ENCODE measurements at regions not wholly inside any gene's neighbourhood (a gene's known extent, or its start where the extent isn't known, plus 50 kb on each side); places are given as distances from the start of the nearest gene placed in this dataset.
"Not testable (repeated sequence)": the region's sequence is repeated elsewhere in the genome, so short reads cannot be mapped to it uniquely, and the experiment has no call there.

DNA sequence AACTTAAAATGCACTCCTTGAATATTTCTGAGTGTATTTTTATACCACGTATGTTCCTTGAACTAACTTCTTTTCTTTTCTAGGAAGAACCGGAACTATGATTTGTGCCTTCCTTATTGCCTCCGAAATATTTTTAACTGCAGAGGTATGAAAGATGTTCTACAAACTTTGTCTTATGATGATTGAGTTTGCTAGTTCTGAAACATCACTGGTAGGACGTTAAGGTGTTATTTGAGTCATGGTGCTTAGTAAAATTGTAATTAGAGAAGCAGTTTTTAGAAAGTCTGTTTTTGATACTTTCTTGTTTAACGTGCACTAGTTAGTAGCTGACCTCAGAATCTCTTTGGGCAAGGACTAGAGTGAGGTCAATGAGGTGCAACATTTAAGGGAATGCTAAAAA lies 69.0 kb upstream of the PARP4 start:
- TF ChIP-seq, protein P1, sequence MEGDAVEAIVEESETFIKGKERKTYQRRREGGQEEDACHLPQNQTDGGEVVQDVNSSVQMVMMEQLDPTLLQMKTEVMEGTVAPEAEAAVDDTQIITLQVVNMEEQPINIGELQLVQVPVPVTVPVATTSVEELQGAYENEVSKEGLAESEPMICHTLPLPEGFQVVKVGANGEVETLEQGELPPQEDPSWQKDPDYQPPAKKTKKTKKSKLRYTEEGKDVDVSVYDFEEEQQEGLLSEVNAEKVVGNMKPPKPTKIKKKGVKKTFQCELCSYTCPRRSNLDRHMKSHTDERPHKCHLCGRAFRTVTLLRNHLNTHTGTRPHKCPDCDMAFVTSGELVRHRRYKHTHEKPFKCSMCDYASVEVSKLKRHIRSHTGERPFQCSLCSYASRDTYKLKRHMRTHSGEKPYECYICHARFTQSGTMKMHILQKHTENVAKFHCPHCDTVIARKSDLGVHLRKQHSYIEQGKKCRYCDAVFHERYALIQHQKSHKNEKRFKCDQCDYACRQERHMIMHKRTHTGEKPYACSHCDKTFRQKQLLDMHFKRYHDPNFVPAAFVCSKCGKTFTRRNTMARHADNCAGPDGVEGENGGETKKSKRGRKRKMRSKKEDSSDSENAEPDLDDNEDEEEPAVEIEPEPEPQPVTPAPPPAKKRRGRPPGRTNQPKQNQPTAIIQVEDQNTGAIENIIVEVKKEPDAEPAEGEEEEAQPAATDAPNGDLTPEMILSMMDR (IDR thresholded peaks at IDR 0.05): not testable (repeated sequence)
- TF ChIP-seq POLR2A (IDR thresholded peaks at IDR 0.05): not testable (repeated sequence)
